OCI-LY3 (cell line): ENCODE measurements at regions not wholly inside any gene's neighbourhood (a gene's known extent, or its start where the extent isn't known, plus 50 kb on each side); places are given as distances from the start of the nearest gene placed in this dataset.

ENCODE experiments used
- H2AFZ ChIP-seq: fragments of 200-600, 300-600 bp; shearing (Covaris generic); 2 replicates; pipeline ENCODE4 v1.6.0; 2014; ENCODE audit warnings: antibody characterized with exemption, low read depth, low read length
- H3K27ac ChIP-seq: fragments of 200-600, 300-600 bp; sonication (generic); 2 replicates; pipeline ENCODE4 v1.5.1; 2014; ENCODE audit warnings: mild to moderate bottlenecking, low read length, moderate library complexity, mixed read lengths
- H3K27me3 ChIP-seq: fragments of 200-600, 300-600 bp; sonication (generic); 2 replicates; pipeline ENCODE4 v1.6.1; 2014; ENCODE audit warnings: low read depth, low read length, mixed read lengths
- H3K36me3 ChIP-seq: fragments of 200-600, 300-600 bp; sonication (generic); replicated peaks from 2 replicates; pipeline ENCODE3; 2014; ENCODE audit warnings: low read depth, low read length, mixed read lengths
- H3K4me1 ChIP-seq: fragments of 300-600, 200-600 bp; sonication (generic); 2 replicates; pipeline ENCODE4 v1.6.1; 2014; ENCODE audit warnings: low read length, mixed read lengths
- H3K4me2 ChIP-seq: fragments of 200-600, 300-600 bp; sonication (generic); 2 replicates; pipeline ENCODE4 v1.6.1; 2014; ENCODE audit warnings: low read length, mixed read lengths
- H3K4me3 ChIP-seq: fragments of 300-600, 200-600 bp; sonication (generic); 2 replicates; pipeline ENCODE4 v1.5.1; 2014; ENCODE audit warnings: antibody characterized with exemption, mild to moderate bottlenecking, low read length, moderate library complexity
- H3K79me2 ChIP-seq: fragments of 300-600, 200-600 bp; shearing (Covaris generic); 2 replicates; pipeline ENCODE4 v1.6.1; 2014; ENCODE audit warnings: mild to moderate bottlenecking, low read length, mixed read lengths
- H3K9ac ChIP-seq: fragments of 300-600, 200-600 bp; shearing (Covaris generic); 2 replicates; pipeline ENCODE4 v1.6.0; 2014; ENCODE audit warnings: mild to moderate bottlenecking, low read length, moderate library complexity
- H3K9me3 ChIP-seq: fragments of 200-600, 300-600 bp; shearing (Covaris generic); 2 replicates; pipeline ENCODE4 v1.6.1; 2014; ENCODE audit warnings: low read length, mixed read lengths; ENCODE audit not compliant: insufficient read depth
- H4K20me1 ChIP-seq: fragments of 200-600, 300-600 bp; sonication (generic); 2 replicates; pipeline ENCODE4 v1.6.1; 2016; ENCODE audit warnings: low read length, mixed read lengths; ENCODE audit not compliant: insufficient read depth
- EZH2phosphoT487 ChIP-seq: fragments of 200-600 bp; shearing (Covaris generic); IDR thresholded peaks from 2 replicates; pipeline ENCODE4 v1.6.1; 2018; ENCODE audit warnings: antibody characterized with exemption, mixed run types, low read depth
- TF ChIP-seq, protein P1 (sequence below): fragments of 200-600, 300-600 bp; sonication (generic); IDR thresholded peaks from 2 replicates; pipeline ENCODE4 v1.5.1; 2014; ENCODE audit warnings: antibody characterized with exemption, low read length, low read depth

DNA sequence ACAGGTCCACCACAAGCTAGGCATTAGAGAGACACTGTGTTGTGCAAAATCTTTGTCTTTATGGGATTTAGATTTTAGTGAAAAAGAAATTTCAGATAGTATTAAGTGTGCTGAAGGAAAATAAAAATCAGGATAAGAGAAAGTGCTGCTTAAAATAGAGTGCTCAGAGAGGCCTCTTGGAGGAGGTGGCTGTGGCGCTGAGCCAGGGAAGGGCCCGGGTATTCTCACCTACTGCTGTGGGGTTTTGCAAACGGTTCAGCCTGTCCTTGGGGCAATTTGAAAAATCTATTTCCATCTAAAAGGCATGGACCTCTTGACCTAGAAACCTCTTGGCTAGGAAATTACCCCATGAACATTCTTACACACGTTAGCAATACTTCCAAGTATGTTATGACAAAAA lies 267.7 kb downstream of the TJP1 start:
- TF ChIP-seq, protein P1, sequence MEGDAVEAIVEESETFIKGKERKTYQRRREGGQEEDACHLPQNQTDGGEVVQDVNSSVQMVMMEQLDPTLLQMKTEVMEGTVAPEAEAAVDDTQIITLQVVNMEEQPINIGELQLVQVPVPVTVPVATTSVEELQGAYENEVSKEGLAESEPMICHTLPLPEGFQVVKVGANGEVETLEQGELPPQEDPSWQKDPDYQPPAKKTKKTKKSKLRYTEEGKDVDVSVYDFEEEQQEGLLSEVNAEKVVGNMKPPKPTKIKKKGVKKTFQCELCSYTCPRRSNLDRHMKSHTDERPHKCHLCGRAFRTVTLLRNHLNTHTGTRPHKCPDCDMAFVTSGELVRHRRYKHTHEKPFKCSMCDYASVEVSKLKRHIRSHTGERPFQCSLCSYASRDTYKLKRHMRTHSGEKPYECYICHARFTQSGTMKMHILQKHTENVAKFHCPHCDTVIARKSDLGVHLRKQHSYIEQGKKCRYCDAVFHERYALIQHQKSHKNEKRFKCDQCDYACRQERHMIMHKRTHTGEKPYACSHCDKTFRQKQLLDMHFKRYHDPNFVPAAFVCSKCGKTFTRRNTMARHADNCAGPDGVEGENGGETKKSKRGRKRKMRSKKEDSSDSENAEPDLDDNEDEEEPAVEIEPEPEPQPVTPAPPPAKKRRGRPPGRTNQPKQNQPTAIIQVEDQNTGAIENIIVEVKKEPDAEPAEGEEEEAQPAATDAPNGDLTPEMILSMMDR: no peak
- TF ChIP-seq EZH2phosphoT487: no peak
- Histone ChIP-seq H3K27me3 (peaks cover 17% of the 10 kb centered on the region; the same call in 1 of the 2 replicates), H3K79me2 (no peaks in the 10 kb centered on the region), H3K27ac (no peak overlapping the region), H4K20me1 (no peaks in the 10 kb centered on the region), H3K4me2 (no peak overlapping the region), H3K9me3 (no peaks in the 10 kb centered on the region), H3K4me3 (no peak overlapping the region), H3K4me1 (no peaks in the 10 kb centered on the region), H3K36me3 (no peaks in the 10 kb centered on the region), H3K9ac (no peak overlapping the region), H2AFZ (no peak overlapping the region)

DNA sequence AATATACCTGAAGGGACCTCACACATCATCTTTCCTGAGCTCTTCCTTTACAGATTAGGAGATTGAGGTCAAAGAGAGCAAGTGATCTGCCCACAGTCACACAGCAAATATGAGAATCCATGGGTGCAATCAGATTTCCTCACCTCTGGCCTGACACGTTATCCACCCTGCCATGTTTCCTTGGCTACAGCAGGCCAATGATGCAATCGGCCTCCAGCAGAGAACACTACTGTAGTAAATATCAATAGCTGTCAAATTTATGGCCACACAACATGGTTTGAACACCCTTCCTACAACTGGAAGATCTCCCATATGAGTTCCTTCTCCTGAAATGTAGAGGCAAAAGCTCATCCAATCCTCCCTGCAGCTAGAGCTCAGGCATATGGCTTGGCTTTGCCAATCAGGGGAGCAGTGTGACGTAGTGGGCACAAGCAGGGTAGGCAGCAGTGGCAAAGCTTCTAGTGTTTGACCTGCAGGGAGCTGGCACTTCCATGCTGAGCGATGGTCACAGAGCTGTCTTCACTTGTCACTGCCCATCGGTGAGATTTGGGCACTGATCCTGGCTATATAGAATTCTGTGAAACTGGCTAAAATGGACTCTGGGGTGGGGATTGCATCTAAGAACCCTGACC lies 271.3 kb downstream of the TJP1 start:
- Histone ChIP-seq H3K9ac (no peak overlapping the region), H3K4me3 (no peak overlapping the region), H3K27ac (no peak overlapping the region), H3K9me3 (peaks cover 3% of the 10 kb centered on the region; the same call in 1 of the 2 replicates), H3K4me2 (no peak overlapping the region), H3K4me1 (no peaks in the 10 kb centered on the region), H3K27me3 (peaks cover 1% of the 10 kb centered on the region; the same call in 1 of the 2 replicates), H3K36me3 (no peaks in the 10 kb centered on the region), H2AFZ (no peak overlapping the region), H4K20me1 (no peaks in the 10 kb centered on the region), H3K79me2 (no peaks in the 10 kb centered on the region)
- TF ChIP-seq, protein P1: no peak
- no peak for TF ChIP-seq EZH2phosphoT487

DNA sequence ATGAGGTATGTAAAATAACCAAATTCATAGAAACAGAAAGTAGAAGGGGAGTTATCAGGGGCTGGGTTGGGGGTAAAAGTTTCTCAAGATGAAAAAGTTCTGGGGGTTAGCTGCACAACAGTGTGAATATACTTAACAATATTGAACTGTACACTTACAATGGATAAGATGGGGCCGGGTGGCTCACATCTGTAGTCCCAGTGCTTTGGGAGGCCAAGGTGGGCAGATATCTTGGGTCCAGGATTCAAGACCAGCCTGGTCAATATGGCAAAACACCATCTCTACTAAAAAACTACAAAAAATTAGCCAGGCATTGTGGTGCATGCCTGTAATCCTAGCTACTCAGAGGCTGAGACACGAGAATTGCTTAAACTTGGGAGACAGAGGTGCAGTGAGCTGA lies 274.3 kb downstream of the TJP1 start:
- no peak for TF ChIP-seq EZH2phosphoT487
- TF ChIP-seq, protein P1: no peak

DNA sequence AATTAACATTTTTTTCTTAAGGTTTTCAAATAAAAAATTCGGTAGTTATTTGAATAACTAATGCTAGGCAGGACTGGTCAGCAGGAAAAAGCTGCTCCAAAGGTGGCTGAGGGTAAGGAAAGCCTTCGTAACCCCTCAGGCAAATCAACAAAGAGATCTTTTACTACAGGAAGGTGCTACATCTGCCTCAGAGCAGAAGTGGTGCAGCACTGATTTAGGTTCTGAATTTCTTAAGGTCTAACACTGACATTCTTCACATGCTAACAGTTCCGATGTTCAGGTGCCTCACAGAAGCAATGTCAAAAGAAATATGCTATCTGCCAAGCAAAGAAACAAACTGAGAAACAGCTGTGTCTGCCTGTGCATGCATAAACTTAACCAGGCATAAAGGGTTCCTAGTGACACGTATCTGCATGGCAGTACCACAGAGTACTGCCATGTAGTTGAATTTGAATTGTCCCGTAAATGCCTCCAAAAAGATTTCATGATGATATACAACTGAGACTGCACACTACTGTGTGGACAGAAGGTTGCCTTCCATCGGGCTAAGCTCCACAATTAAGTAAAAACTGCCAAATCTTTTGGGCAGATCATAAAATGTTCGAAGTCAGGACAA lies 275.0 kb upstream of the NSMCE3 start:
- Histone ChIP-seq H3K36me3 (no peaks in the 10 kb centered on the region), H3K4me3 (no peak overlapping the region)

More for the DNA sequence above, 274.3 kb downstream of the TJP1 start:
- no peaks in the 10 kb centered on the region for H4K20me1 ChIP-seq
- H3K4me1 ChIP-seq: no peaks in the 10 kb centered on the region
- H3K4me3 ChIP-seq: no peak overlapping the region
- no peak overlapping the region for H3K9ac ChIP-seq
- H3K36me3 ChIP-seq: no peaks in the 10 kb centered on the region
- no peak overlapping the region for H2AFZ ChIP-seq
- H3K9me3 ChIP-seq: peaks cover 6% of the 10 kb centered on the region; the same call in 1 of the 2 replicates
- no peaks in the 10 kb centered on the region for H3K79me2 ChIP-seq
- H3K27me3 ChIP-seq: no peaks in the 10 kb centered on the region; the same call in 1 of the 2 replicates
- H3K27ac ChIP-seq: no peak overlapping the region
- H3K4me2 ChIP-seq: no peak overlapping the region

More for the DNA sequence above, 275.0 kb upstream of the NSMCE3 start:
- H3K27ac ChIP-seq: no peak overlapping the region
- no peak overlapping the region for H3K4me2 ChIP-seq
- no peak overlapping the region for H2AFZ ChIP-seq
- no peak overlapping the region for H3K9ac ChIP-seq
- no peaks in the 10 kb centered on the region; the same call in 1 of the 2 replicates for H3K27me3 ChIP-seq
- TF ChIP-seq, protein P1: no peak
- no peak for TF ChIP-seq EZH2phosphoT487
- peaks cover 6% of the 10 kb centered on the region; the same call in 1 of the 2 replicates for H3K9me3 ChIP-seq
- no peaks in the 10 kb centered on the region for H3K4me1 ChIP-seq
- H3K79me2 ChIP-seq: no peaks in the 10 kb centered on the region
- no peaks in the 10 kb centered on the region for H4K20me1 ChIP-seq
